Urothelium cell line (cell line): ENCODE measurements at regions not wholly inside any gene's neighbourhood (a gene's known extent, or its start where the extent isn't known, plus 50 kb on each side); places are given as distances from the start of the nearest gene placed in this dataset.

Experiments
- DNase-seq: peaks from one replicate; pipeline ENCODE4 v3.0.0; 2011; ENCODE audit warnings: low spot score, mixed read lengths
- FAIRE-seq: peaks from 2 replicates; lab custom pipeline; 2011; peaks lifted over from hg19 to GRCh38; lab: Jason Lieb, UNC

DNA sequence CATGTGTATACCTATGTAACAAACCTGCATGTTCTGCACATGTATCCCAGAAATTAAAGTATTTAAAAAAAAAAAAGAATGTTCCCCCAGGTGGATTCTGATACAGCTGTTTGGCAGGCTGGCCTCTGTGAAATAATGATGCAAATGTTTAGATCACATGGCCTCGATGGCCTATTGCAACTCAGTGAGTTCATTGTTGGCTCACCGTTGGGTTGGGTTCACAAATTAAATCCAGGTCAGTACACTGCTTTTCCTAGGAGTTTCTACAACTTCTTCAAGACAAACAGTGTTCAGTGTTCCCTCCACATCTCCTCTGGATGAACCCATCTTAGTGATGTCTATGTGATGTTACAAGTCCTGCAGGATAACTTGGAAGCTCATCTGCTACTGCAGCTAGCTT is 58.3 kb upstream of the STXBP6 start:
- FAIRE-seq: no peak

GRCh38 chr14:25103820-25104219 is 53.9 kb upstream of the STXBP6 start:
- DNase-seq (no peak), FAIRE-seq (no peak)

More for the DNA sequence above, 58.3 kb upstream of the STXBP6 start:
- DNase-seq: no peak

DNA sequence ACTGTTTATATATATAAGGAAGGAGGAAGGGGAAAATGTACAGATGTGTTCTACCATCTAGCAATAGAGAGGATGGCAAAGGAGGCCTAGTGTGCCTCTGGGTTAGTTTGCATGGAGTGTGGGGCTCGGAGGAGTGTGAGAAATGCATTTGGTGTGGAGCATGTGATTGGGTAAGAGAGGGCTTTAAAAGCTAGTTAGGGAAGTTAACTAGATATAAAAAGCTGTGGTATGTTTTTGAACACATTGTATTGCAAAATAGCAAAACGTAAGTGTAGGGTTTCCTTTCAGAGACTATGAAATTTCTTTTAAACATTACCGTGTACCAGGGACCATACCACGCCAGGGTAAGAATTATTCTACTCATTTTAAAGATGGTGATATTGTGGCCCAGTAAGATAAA is 53.3 kb upstream of the STXBP6 start:
- FAIRE-seq (no peak), DNase-seq (no peak)

- no peak for FAIRE-seq
- DNase-seq: no peak
Observed at GRCh38 chr14:25102788-25103187, 52.8 kb upstream of the STXBP6 start.

DNA sequence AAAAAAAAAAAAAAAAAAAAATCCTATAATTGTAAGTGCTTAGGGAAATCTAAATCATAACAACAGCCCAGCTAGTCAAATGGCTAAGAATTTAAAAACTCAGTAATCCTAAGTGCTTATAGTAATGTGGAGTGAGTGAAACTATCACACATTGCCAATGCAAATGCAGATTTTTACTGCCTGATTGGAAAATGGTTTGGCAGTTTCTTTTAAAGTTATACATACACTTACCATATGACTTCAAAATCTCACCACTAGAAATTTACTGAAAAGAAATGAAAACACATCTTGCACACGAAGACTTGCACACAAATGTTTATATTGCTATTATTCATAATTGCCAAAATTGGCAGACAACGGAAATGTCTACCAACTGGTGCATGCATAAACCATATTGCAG is 51.3 kb upstream of the STXBP6 start:
- DNase-seq (no peak), FAIRE-seq (no peak)
